Activated CD4-positive, CD25-positive, alpha-beta regulatory T cell treated with anti-CD3 and anti-CD28 coated beads, Interleukin-2, amount 50 U/mL, for 24 hours (primary cell): ENCODE measurements at regions not wholly inside any gene's neighbourhood (a gene's known extent, or its start where the extent isn't known, plus 50 kb on each side); places are given as distances from the start of the nearest gene placed in this dataset.

Experiments
- ATAC-seq, 2 donors: fragments of 150-1000 bp; cut with Tn5 transposase; one replicate each; pipeline ENCODE4 v1.10.0; 2021; ENCODE audit warnings: mild to moderate bottlenecking in 1 of 2, moderate library complexity in 1 of 2

DNA sequence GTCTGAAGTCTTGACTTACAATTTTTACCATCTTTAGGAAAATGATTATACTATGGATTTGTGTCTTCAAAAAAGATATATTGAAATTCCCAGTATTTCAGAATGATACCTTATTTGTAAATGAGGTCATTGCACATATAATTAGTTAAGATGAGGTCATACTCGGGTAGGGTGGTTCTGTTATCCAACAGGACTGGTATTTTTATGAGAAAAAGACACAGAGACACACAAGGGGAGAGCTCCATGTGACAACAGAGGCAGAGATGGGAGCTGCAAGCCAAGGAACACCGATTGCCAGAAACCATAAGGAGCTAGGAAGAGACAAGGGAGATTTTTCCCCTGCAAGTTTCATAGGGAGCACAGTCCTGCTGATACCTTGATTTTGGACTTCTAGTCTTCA lies 356.9 kb downstream of the ARL4A start:
- ATAC-seq, result no peak

DNA sequence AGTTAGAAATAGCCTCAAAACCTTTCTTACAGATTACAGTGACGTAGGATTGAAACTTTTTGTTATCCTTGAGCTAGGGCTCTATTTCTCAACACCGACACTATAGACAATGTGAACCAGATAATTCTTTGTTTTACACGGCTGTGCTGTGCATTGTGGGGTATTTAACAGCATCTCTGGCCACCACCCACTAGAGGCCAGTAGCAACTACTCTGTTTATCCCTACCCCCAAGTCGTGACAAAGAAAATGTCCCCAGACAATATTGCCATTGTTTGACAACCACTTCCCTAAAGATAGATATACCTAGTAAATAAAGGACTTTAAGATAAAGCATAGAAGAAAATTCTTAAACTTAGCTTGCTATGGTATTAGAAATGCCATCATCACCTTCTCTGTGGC lies 359.6 kb downstream of the ARL4A start:
- no peak for ATAC-seq

DNA sequence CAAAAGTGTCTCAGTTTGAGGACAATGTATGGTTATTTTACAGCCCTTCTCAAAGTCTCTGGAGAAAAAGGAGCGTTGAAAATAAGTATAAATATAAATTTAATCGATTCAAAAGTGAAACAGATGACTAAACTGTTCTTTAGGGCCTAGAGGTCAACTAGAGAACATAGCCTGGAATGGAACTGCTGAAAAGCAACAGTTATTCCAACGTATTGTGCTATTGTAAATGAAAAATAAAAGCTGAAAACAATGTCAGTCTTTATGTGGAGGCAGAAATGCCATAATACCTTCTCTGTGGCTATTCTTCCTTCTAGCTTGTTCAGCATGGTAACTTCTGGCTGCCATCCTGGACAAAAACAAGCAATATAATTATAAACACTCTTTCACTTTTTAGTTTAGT lies 362.5 kb downstream of the ARL4A start:
- no peak for ATAC-seq

DNA sequence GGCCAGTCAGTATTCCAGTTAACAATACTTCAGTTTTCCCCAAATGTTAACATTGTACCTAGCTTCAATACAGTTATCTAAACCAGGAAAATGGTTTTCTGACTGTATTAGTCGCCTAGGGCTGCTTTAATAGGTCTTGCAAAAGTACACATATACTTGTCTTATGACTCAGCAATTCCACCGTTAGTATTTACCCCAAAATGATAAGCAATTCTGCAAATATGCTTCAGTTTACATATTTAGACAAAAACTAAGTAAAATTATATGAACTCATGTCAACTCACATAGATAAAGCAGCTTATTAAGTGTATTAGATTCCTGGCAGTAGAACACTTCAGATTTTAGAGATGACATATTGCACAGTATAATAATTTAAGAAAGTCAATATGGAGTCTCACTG lies 363.3 kb downstream of the ARL4A start:
- no peak for ATAC-seq

DNA sequence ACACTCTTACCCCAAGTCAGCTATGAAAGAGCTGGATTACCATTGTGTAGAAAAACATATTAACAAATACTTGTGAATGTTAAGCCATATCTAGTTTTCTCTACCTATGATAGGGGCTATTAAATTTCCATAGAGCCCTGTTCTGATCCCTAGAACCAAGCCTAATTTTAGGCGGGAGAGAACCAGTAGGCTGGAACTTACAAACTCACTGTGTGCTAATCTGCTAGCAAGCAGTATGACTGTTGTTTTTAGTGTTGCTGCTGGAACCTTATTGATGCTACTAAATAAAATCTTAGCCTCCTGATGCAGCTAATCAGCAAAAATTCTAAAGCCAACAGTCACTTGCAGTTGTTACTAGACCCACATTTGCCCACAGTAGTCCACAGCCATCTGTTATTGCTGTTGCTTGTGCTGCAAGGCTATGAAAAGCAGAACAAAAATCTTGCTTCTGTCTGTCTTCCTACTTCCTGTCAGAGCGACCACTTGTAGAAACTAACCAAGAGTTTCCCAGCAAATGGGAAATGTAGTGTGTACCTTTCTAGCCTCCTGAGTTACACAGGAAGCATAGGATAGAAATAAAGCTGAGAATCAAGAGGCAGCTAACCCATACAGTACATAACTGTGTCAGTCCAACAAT lies 368.4 kb downstream of the ARL4A start:
- no peak for ATAC-seq

DNA sequence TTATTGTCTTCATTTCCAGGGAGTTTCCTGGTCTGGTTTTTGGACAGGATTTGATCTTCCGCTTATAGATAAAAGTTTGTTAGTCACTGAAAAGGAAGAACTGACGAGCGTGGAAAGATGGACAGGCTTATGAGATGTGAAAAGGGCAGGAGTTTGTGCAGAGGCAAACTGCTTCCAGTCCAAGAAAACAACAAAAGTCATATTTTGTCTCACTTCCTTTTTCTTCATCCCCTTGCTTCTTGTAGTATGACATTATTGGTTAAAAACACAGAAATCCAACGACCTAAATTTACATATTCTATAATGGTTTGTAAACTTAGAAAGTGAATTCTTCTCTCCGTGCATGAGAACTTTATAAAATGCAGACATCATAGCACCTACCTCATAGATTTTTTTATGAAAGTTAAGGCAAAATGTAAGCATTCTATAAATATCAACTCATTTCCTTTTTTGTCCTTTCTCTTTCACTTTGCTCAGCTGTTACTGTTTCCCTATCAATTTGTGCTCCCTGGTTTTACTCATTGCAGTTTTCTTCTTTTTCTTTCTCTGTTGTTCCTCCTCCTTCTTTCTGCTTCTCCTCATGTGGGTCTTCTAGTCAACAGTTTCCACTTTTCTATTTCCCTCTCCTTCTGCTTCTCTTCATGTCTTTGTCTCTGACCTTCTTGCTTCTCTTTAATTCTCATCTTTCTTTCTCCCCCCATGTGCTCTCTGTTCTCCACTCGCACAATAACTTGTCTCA lies 370.2 kb downstream of the ARL4A start:
- ATAC-seq, result peak in 1 of 2 donors; percentile 41

DNA sequence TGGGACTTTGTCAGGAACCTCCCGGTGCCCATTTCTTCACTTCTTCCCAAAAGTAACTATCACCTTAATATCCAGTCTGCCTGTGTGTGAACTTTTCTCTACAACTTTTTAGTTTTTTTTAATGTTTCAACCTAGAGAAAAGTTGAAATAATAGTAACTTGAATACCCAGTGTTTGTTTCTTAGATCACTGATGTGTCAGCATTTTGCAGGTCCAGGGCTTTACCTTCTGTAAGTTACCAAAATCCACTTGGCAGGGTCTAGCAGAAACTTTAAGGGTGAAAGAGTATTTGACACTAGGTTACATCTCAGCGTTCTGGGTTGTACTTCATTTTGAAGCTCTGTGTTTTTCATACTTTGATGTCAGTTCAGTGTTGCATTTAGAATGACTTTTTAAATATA lies 372.7 kb downstream of the ARL4A start:
- no peak for ATAC-seq

DNA sequence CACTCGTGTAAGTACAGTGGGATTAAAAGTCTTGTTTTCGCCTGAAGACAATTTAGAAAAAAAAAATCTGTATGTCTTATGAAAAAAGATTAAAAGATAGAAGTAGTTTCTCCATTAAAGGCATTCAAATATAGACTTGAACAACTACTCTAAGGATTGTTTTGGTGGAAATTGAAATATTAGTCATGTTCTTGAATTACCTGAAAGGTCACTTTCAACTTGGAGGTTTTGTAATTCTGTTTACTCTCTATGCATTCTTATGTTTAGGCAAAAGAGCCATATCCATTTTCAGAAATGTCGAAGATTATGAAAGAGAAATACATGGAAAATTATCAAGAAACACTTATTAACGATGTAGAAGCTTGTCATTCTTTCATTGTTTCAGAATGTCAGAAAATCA lies 373.7 kb downstream of the ARL4A start:
- ATAC-seq, result no peak

DNA sequence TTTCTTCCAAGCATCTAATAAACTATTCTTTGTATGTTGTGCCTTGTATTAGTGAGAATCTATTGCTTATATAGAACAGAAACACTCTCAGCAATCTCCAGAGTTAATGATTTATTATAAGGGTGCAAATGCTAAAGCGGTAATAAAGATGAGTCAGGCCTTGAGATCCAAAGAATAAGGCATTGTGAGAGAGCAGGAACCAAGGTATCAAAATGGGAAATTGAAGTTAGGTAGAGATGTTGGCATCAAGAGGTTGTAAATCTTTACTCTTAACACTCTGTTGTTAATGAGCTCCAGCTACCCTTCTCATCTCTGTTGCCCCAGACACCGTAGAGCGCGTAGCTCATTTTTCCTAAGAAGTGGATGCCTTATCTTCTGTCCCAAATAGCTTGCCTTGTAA lies 375.2 kb downstream of the ARL4A start:
- ATAC-seq, result no peak

DNA sequence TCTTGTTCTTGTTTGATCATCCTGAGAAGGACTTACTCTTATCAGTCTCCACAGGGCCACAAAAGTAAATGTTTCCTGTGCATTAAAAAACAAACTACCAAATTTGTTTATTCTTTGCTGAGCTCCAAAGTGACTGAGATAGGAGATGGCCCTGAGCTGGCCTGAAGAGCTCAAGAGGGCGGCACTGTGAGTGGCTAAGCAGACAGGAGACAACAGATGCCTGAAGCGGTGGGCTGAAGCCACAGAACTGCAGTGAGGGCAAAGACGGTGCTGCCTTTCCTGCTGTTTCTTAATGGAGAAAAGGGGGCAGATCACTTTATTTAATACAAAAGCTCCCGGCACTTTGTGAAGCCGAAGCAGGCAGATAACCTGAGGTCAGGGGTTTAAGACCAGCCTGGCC lies 379.6 kb downstream of the ARL4A start:
- ATAC-seq, result no peak

DNA sequence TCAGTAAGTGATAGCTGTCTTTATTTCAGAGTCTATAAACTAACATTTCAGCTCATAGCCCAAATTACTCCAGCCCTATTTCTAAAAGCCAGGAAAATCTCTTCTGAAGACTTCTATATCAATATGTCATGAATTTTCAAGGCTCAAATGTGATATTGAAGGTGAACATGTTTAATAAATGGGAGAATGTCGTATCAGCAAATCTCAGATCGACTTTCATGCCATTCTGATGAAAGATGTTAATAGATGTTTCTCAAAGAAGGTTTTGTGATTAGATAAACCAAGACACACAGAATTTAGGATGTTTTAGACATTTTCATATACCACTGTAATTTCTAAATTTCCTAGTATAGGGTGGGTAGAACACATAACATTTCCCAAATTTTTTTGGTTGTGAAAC lies 380.6 kb downstream of the ARL4A start:
- no peak for ATAC-seq

DNA sequence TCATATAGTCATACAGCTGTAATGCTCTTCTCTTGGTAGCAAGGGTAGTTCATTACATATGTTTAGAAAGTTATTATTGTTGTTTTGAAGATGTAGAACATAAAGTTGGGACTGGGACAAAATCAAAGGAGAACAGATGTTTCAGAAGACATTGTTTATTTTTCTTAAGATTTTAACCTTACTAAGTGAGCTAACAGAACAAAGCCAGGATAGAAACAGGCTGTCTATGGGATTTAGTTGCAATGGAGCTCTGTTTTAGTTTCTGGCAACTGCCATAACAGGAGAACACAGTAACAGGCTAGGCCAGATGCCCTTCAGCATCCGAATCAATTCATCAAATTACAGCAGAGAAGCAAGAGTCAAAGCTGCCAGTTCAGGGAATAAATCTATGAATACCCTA lies 382.4 kb downstream of the ARL4A start:
- ATAC-seq, result no peak

DNA sequence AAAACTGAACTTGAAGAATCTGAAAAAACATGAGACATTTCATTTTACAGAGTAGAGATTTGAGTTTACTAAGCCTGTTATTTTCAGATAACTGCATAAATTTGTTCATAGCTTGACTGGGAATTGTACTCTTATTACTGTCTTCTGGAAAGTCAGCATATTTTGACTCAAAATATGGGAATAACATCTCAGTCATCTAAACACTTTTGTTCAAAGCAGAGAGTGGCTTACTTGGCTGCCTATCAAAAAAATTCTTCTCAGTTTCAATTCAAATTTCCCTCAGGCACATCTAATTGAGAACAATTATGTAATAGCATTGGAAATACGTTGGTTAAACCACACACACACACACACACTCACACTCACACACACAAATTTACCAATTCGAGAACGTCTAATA lies 384.6 kb downstream of the ARL4A start:
- no peak for ATAC-seq

DNA sequence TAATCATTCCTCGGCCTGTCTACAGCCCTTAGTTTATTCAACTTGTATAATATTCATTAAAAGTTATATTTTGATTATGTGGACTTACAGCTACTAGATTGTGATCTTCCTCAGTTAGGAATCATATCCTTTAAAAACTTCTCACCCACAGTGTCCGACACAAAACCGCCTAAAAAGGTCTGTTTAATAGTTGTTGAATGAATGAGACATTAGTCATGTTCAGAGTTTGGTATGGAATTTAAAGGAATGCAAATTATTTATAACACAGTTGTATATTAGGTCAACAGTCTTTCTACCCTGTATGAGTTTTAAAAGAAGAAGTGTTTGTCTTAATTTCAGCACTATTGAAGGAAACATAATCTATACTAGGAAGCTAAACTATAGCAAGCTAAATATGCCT lies 390.0 kb downstream of the ARL4A start:
- ATAC-seq, result no peak

DNA sequence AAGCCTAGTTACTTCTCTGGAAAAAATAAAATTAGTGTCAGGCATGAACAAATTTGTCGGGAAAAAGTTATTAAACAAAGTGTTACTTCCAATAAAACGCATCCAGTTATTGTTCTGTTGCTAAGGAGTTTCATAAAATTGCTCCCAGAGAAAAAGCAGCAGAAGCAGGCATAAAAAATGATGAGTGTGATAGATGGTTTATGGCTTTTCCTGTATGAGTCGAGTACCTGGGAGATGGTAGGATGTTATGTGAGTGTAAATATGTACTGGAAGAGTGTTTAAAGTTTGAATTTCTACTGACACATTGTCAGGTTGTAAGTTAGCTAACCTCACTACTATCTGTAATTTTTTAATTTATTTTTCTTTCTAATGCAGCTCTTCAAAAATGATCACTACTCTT lies 390.7 kb downstream of the ARL4A start:
- no peak for ATAC-seq

DNA sequence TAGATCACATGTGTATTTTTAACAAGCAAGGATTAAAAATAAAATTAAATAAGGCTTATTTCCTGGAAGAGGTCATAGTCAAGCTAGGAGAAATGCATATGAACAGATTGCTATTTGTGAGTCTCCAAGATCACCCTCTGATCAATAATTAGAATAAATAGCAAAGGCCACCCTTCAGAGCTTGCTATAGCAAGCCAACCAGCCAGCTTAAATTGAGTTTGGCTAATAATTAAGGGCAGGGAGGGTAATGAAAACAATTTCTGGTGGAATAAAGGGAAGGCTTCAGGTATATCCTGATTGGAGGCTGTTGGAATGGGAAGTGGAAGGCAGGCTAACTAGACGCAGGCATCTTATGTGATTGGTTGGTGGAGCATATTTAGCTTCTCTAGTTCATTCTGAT lies 403.5 kb downstream of the ARL4A start:
- no peak for ATAC-seq

DNA sequence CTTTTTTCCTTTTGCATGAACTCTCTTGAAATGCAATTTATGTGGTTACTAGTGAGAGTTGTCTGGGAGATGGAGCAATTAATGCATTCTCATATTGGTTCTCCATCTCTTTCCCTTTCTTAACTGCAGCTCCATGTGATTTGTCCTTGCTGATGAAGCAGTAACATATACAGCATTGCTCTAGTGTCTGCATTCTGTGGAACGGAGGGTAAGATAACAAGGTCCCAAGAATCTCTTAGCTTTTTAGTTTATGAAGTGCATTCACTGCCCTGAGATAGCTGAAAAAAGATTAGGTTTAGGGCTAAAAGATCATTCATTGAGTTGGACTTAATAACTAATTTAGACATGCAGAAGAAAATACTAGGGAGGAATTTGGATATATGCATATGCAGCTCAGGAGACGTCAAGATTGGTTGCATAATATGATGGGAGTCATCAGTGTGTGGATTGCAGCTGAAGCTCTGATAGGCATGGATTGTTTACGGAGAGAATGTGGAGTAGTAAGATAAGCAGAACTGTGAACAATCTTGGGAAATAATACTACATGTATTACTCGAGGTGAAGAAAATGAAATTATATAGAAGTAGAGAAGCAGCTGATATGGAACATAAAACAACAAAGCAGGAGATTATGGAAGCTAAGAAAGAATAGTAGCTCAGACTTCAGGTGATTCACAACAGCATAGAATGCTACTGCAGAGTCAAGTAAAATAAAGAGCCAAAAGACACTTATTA lies 404.7 kb downstream of the ARL4A start:
- no peak for ATAC-seq

DNA sequence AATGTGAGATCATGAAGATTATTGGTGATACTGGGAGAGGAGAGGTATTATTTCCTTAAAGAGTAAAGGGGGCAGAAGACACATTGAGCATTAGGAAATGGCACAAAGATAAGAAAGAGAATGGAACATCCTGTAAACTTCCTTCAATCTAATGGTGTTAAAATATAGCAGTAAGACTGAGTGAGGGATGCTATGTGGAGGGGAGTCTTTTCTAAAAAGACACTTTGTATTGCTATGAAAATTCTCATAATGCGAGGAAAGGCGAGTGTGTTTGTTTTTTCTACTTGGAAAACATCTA lies 405.2 kb downstream of the ARL4A start:
- no peak for ATAC-seq

DNA sequence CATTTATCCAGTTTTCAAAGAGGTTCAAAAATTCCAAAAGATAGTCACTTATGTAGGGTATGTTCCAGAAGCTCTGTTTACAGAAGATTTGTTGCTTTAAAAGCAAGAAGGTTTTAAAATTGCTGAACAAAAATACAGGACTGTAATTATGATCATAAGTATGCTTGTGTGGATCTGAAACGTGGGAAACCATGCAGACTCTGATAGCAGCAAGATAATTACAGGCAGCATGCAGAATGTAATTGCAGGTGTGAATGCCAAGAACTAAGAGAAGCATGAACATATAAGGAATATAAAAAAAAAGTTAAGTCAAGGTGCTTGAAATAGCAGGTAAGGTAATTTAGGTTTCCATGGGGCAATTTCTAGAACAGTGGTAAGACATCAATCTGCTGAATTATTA lies 405.7 kb downstream of the ARL4A start:
- no peak for ATAC-seq

DNA sequence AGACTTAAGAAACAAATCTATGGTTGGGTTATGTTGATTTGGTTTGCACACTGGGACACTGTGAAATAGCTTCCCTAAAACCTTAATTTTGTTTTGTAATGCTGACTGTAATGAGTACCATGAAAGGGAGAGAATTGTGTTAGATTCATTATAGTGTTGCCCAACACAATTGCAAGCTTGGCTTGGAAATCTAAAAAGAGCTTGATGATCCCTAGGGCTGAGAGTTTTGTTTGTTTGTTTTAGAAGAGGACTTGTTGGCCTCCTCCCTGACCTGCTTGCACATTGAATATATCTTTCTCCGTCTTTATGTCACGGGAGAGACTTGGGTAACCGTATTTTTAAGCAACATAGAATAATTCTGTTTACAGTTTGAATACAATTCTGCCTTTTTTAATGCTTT lies 410.1 kb downstream of the ARL4A start:
- ATAC-seq, result no peak

DNA sequence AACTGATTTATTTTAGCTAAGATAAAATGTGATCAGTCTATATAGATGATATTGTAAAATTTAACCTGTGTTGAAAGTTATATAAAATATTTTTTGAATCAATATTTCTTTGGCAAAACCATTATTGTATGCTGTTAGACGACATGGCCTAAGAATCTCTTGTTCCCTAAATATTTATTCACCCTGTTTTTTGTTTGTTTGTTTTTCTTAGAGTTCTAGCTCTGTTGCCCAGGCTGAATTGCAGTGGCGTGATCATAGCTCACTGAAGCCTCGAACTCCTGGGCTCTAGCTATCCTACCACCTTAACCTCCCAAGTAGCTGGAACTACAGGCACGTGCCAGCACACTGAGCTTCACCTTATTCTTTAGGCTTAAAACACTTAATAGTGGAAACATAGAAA lies 410.7 kb downstream of the ARL4A start:
- no peak for ATAC-seq

DNA sequence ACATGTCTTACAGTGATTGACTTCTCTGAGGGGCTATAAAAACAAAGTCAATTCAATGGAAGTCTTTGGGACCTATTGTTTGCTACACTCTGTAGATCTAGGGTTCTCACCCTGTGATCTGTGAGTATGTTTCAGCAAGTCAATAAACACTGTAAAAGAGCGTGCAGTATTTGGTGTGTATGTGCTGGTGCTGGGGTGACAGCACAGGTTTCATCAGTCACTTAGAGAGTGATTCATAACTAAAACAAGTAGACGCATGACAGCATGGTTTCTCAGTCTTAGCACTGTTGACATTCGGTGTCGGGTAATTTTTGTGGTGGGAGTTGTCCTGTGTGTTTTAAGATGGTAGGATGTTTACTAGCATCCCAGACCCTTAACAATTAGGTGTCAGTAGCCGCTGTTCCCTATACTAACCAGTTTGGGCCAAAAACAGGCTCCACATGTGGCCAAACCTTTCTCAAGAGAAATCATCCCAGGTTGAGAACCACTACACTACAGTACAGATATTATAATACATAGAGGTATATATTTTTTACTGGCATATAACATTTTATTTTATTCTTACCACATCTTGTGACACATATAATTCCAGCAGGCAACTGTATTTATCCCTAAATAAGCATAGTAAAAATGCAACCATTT lies 411.8 kb downstream of the ARL4A start:
- peak; percentile 71 to 80 for ATAC-seq

DNA sequence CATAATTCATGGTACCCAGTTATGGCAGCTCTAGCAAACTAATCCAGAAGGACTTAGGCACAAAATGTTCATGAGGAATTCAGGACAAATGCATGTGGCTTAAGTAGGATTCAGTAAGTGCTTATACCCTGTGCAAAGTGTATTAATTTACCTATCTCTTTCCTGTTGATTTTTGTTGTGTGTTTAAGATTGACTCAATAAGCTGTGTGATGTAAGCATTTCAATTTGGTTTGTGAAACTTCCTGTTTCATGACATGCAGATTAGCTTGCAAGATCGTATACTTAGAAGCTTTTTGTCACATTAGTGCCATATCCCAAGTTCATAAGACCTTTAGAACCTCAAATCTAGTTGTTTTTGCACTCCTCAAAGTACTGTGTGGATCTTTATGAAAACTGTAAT lies 416.7 kb downstream of the ARL4A start:
- ATAC-seq, result no peak

DNA sequence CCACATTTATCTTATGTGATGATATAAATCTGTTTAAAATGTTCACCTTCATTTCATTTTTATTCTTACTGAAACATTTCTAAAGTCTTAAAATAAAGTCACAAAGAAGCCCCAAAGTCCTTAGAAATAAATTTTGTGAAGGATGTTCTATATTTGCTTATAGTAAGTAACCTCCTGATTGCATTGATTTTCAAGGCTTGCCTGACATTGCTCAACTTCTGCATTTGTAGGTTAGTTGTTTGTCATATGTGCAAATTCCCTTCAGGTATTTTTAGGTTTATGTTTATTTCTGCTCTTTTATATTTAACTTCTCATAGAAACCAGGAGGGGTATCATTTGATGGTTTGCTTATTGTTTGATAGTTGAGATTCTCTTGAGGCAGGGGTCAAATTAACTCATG lies 417.8 kb downstream of the ARL4A start:
- ATAC-seq, result no peak
